ENCODE measurements at regions not wholly inside any gene's neighbourhood (a gene's known extent, or its start where the extent isn't known, plus 50 kb on each side); places are given as distances from the start of the nearest gene placed in this dataset.
"Not testable (repeated sequence)": the region's sequence is repeated elsewhere in the genome, so short reads cannot be mapped to it uniquely, and the experiment has no call there.

- DNase-seq (ENCODE audit: low read depth): no peak
These were observed 514.1 kb upstream of the PITX2 start for GRCh38 chr4:111136967-111137366.

DNA sequence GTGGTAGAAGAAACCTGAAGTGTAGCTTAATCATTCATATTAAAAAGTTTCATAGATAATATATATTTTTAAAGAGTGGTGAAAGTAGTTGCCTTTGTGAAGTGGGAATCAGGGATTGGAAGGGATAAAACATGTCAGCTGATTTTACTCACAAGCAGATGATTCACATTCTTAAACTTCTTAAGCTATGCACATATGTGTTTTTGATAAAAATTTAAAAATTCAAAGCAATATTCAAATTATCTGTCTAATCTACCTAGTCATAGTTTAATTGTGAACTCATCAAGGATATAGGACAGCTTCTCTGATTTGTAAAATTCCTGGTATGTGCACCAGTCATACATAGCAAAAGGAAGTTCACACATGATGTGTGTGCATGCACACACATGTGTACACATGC is 520.6 kb upstream of the PITX2 start:
- no peak for DNase-seq (ENCODE audit: low read depth)

DNA sequence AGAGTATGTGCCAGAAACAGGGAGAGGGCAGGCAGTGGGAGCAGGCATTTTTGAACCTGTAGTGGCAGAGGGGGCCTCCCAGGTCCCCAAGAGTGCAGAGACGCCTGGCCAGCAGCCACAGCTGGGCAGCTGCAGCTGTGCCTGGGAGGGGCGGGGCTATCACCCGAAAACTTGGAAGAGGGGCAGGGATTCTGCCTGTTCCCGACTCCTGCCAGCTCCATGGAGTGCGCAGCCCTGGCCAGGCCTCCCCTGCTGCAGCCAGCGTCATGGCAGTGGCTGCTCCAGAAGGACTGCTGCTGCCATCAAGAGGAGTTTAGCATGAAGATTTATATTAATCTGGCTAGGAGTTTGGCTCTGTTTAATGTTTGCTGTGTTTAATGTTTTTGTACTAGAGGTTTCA is 532.1 kb upstream of the PITX2 start:
- DNase-seq (ENCODE audit: low read depth): no peak

GRCh38 chr4:111164556-111164955 is 541.7 kb upstream of the PITX2 start:
- DNase-seq (ENCODE audit: low read depth): not testable (repeated sequence)

DNA sequence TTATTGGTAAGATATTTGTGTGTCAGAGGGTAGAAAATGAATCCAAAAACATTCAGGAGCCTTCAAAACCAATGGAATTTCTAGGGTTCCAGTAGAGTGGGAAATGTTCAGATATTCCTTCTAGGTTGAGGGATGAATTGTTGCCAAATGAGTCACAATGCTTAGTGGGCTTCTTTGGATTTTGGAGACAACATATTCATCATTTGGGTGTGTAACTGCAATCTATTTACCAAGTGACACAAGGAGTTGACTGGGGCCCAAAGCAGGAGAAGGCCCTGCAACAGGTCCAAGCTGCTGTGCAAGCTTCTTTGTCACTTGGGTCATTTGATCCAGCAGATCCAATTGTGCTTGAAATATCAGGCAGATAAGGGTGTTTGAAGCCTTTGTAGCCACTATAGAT is 551.5 kb upstream of the PITX2 start:
- DNase-seq (ENCODE audit: low read depth): no peak

DNA sequence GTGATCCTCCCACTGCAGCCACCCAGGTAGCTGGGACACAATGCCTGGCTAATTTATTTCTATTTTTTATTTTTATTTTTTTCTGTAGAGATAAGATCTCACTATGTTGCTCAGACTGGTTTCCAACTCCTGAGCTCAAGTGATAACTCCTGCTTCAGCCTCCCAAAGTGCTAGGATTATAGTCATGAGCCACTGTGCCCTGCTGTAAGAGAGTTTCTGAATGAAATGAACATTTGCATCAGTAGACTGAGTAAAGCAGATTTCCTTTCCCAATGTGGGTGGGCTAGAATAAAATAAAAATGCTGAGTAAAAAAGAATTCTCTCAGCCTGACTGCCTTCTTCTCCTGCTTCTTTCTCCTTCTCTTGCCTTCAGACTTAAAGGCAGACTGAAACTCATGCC is 555.4 kb upstream of the PITX2 start:
- DNase-seq (ENCODE audit: low read depth): no peak

- no peak for DNase-seq (ENCODE audit: low read depth)
These were observed 564.2 kb upstream of the PITX2 start for GRCh38 chr4:111187108-111187507.

DNA sequence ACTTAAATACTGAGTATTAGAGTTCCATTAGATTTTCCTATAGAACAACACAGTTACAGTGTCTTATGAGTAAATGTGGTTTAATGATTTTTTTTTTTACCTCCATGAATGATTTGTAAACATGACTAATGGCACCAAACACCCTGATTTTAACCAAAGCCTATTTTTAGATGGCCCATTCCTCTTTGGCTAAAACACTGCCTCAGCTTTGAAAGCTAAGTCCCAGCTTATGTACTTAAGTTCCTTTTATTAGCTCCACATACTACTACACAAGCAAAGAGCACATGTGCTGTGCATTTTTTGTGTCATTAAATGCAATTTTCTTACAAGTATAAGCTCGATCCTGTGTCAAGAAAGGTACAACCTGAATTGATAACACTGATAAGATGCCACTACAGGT is 575.6 kb upstream of the PITX2 start:
- DNase-seq (ENCODE audit: low read depth): no peak

DNA sequence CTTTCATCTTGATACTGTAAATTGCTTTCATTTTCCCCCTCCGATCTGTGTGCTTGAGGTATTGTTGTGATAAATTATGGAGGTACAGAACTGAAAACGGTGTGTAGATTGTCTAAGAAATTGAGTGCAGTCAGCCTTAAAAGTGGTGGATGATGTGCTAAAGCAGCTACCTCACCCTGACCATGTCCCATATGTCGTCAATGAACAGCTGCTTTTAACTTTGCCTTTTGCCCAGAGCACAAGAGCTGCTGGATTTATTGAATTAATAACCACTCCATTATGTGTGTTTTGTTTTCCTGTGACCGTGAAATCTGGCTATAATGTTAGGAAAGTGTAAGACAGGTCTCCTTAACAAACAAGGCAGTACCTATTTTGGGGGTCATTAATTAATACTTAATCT is 581.9 kb upstream of the PITX2 start:
- DNase-seq (ENCODE audit: low read depth): no peak

DNA sequence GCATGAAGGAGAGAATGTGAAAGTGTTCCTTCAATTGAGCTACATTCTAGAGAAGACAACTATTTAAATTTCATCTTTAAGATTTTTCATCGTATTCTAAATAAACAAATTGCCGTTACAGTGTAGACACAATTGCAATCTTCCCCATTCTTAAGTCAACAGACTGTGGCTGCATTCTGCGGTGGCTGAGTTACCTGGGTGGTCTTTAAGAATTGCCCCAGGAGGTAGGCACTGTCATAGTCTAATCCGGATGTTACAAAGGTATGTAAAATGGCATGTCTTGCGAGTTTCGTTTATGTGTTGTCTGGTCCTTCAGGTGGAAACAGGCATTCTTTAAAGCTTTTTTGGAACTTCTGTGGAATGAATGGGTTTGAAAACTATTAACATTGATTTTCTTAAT is 586.1 kb upstream of the PITX2 start:
- DNase-seq (ENCODE audit: low read depth): no peak

DNA sequence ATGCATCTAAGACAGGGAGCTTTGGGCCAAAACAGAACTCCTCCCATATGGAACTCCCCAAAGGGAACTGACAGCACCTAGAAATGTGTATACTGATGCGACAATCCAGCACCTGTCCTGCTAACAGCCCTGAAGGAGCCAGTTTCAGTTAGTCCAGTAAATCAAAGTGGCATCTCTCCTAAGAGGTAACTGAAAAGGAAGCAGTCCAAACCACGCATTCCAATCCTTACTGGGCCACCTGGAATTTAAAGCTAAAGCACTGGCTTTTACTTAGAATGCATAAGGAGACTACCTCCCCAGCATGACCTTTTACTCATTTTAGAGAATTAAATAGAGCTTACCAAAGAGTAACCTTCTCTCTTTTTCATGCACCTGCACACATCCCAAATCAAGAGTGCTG is 586.8 kb upstream of the PITX2 start:
- DNase-seq (ENCODE audit: low read depth): no peak

DNA sequence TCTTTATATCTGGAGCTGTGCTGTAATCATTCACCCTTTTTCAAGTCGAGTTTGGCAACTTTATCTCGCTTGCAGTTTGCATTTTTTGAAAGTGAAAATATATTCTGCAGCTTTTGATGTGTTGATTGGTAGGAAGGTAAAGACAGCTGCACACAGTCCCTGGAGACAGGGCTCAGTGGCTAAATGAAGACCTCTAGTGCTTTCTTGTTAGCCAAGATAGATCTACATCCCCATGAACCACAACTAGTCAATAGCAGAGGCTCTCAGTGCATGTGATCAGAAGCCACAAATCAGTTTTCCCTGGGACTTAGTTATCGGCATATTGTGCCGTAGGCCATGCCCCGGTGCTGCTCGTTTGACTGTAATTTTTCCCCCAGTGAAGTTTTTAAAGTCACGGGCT is 587.7 kb upstream of the PITX2 start:
- no peak for DNase-seq (ENCODE audit: low read depth)

DNA sequence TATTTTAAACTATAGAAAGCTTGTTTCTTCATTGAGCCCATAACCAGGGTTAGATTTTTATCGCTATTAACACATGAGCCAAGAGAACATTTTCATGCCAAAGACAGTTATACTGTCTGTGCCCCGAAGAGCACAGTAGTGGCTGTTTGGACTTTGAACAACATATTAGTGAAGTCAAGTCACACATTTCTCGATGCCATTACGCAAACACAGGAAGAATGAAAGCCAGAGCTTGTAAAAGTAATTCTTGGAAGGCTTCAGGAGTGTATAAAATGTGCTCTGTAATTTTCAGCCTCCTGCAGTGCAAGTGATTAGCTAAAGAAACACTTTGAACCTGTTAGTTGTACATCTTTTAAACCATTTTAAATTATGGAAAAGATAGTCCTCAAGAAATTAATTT is 590.7 kb upstream of the PITX2 start:
- DNase-seq (ENCODE audit: low read depth): no peak

DNA sequence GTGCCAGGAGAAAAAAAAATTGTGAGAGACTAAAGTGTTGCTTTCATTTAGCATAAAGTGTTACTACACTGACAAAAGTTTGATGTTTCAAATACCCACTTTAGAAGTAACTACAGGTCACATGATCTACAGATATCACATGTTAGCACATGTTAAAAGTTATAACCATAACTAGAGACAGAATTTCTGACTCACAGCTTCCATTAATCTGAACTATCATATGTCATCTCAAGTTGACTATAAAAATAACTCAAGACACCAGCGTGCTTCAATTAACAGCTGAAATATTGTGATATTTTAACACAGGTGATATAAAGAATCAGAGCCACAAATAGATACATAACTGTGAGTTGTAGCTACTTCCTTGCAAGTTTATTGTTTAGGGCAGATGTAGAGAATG is 591.5 kb upstream of the PITX2 start:
- no peak for DNase-seq (ENCODE audit: low read depth)

- DNase-seq (ENCODE audit: low read depth): no peak
These were observed 592.9 kb upstream of the PITX2 start for GRCh38 chr4:111215755-111216154.

DNA sequence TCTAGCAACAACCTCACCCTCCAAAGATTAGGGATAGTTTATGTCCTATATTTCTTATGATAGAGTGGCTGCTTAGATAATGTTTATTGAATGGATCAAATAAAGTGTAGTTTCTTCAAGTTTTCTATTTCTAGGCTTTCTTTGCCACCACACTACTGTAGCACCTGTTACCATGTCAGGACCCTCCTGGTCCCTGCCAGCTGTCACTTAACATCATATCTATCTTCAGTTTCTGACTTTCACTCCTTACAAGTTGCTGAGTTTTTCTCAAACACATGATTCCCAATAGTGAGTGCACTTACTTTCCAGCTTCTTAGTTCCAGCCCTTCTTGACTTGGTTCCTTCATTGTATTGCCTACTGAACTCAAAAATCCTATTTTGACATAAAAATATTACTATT is 593.9 kb upstream of the PITX2 start:
- no peak for DNase-seq (ENCODE audit: low read depth)

GRCh38 chr4:111221371-111221770 is 598.5 kb upstream of the PITX2 start:
- DNase-seq (ENCODE audit: low read depth): no peak

DNA sequence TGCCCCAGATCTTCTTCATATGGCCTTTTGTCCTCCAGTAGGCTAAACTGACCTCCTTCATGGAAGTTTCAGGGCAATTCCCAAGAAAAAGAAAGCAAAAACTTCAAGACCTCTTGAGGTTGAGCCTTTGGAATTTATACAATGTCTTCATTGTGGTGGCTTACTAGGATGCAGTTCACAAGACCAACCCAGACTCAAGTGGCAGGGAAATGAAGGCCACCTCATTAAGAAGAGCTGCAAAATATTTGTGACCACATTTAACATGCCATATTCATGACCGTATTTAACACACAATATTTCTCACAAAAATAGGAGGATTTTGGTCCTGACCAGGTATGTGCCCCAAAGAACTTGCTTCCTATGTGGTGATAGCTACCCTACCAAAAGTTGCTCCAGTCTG is 605.5 kb upstream of the PITX2 start:
- no peak for DNase-seq (ENCODE audit: low read depth)

DNA sequence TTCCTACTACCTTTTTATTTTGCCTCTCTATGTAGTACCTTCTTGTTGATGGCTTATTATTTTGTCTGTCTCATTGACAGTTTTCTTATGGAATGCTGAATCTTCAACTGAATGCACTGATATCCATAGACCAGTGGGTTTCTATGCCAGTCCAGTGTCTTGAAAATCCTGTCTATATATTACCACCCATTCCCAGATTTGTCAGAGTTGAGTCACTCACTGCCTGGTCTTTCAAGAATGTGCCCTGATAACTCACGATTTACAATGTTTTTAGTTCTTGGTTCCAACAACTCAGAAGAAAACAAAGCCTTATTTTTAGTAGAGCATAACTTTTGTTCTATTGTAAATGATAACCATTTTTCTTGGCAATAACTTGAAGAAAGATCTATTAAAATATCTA is 606.0 kb upstream of the PITX2 start:
- no peak for DNase-seq (ENCODE audit: low read depth)

- DNase-seq (ENCODE audit: low read depth): no peak
These were observed 607.4 kb upstream of the PITX2 start for GRCh38 chr4:111230265-111230664.

DNA sequence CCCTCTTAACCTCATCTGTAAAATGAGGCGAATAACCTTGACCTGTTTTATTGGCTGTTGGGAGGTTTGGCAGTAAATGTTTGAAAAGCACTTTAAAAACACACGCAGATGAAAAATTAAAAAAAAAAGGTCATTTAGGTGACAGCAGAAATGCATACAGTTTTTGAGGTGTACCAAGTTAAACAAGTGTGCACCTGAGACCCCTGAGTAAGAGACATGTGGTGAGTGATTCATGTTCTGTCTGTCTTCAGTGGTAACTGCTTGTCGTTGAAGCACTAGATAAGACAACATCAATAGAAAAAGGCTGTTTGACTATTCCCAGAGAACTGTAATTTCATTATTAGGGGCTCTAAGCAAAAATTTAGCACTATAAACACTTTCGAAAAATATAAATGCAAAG is 608.4 kb upstream of the PITX2 start:
- DNase-seq (ENCODE audit: low read depth): no peak

DNA sequence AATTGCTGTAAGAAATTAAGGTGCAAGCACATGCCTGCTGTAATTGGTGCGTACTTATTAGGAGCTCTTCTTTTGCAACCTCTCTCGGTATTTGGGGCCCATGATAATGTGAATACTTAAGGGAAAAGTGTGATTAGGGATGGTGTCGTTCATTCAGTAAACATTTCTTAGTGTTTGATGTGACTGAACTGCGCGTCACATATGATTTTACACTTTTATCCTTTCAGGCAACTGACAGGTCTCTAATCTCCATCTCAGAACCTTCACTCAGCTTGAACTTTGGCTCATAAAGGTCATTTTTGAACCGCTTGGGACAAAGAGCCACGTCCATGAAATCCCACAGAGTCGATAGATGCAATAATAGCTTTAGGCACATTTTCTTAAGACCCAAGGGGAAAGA is 612.1 kb upstream of the PITX2 start:
- no peak for DNase-seq (ENCODE audit: low read depth)

GRCh38 chr4:111263836-111264235 is 641.0 kb upstream of the PITX2 start:
- no peak for DNase-seq (ENCODE audit: low read depth)

DNA sequence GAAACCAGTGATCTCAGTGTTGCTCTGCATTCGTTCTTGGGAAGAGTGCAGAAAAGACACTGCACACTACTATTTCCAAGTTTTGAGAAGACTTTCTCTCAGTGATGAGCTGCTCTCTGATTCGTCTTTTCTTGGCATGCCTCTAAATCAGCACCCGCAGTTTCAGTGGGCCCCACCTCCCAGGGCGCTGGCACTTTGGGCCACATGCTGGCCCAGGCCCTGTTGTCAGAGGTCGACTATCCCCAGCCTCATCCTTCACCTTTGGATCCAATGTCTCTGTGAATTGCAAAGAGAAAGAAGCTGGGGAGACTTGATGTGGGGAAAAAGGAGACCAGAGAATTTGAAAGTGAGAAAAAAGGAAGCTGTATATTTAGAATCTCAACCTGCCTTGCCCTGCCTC is 644.1 kb upstream of the PITX2 start:
- DNase-seq (ENCODE audit: low read depth): no peak

- DNase-seq (ENCODE audit: low read depth): no peak
These were observed 644.9 kb upstream of the PITX2 start for GRCh38 chr4:111267786-111268185.

Data from activated T-helper 9 cell treated with anti-CD3 and anti-CD28 coated beads, Interleukin-2, amount 50 U/mL, for 16 hours (primary cell).